HL-60 (cell line): ENCODE measurements at regions not wholly inside any gene's neighbourhood (a gene's known extent, or its start where the extent isn't known, plus 50 kb on each side); places are given as distances from the start of the nearest gene placed in this dataset.

Experiments used
- DNase-seq, 2 experiments: peaks; one replicate each; pipeline ENCODE4 v3.0.0-alpha.2; 2010 to 2020; ENCODE audit warnings: low read depth in 1 of 2, low spot score in 1 of 2
- H3K27ac ChIP-seq: fragments of 250-450 bp; sonication (Bioruptor Pico); replicated peaks from 2 replicates; pipeline ENCODE4 v1.5.1; 2020; ENCODE audit warnings: mild to moderate bottlenecking, moderate library complexity
- H3K27me3 ChIP-seq: fragments of 250-450 bp; sonication (Bioruptor Pico); 2 replicates; pipeline ENCODE4 v1.5.1; 2021; ENCODE audit warnings: mild to moderate bottlenecking, moderate library complexity; ENCODE audit not compliant: insufficient read depth, poor library complexity, severe bottlenecking
- H3K4me3 ChIP-seq: replicated peaks from 2 replicates; pipeline ENCODE4 v1.5.1; 2011; ENCODE audit warnings: mild to moderate bottlenecking, control low read depth, low read length; ENCODE audit not compliant: insufficient read depth
- GABPA ChIP-seq: IDR thresholded peaks from 2 replicates; pipeline ENCODE4 v1.6.1; 2012; ENCODE audit warnings: low read depth
- POLR2AphosphoS5 ChIP-seq: IDR thresholded peaks from 2 replicates; pipeline ENCODE4 v1.6.1; 2012; ENCODE audit warnings: low read depth
- SPI1 ChIP-seq: IDR thresholded peaks from 2 replicates; pipeline ENCODE4 v1.6.1; 2012; ENCODE audit warnings: low read depth, mild to moderate bottlenecking, borderline replicate concordance
- TF ChIP-seq, protein P1 (sequence below): IDR thresholded peaks from one replicate; pipeline ENCODE4 v1.5.1; 2011; ENCODE audit warnings: low read length, control low read depth, inconsistent platforms; ENCODE audit not compliant: insufficient read depth
- TF ChIP-seq, protein P2 (sequence below): IDR thresholded peaks from 2 replicates; pipeline ENCODE4 v1.6.1; 2012; ENCODE audit warnings: low read depth; ENCODE audit not compliant: insufficient replicate concordance

GRCh38 chr3:111339017-111339416 is 203.0 kb upstream of the CD96 start:
- no peak for TF ChIP-seq GABPA
- TF ChIP-seq, protein P1, sequence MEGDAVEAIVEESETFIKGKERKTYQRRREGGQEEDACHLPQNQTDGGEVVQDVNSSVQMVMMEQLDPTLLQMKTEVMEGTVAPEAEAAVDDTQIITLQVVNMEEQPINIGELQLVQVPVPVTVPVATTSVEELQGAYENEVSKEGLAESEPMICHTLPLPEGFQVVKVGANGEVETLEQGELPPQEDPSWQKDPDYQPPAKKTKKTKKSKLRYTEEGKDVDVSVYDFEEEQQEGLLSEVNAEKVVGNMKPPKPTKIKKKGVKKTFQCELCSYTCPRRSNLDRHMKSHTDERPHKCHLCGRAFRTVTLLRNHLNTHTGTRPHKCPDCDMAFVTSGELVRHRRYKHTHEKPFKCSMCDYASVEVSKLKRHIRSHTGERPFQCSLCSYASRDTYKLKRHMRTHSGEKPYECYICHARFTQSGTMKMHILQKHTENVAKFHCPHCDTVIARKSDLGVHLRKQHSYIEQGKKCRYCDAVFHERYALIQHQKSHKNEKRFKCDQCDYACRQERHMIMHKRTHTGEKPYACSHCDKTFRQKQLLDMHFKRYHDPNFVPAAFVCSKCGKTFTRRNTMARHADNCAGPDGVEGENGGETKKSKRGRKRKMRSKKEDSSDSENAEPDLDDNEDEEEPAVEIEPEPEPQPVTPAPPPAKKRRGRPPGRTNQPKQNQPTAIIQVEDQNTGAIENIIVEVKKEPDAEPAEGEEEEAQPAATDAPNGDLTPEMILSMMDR, result no peak
- no peak for TF ChIP-seq SPI1
- no peak for TF ChIP-seq POLR2AphosphoS5
- TF ChIP-seq, protein P2, sequence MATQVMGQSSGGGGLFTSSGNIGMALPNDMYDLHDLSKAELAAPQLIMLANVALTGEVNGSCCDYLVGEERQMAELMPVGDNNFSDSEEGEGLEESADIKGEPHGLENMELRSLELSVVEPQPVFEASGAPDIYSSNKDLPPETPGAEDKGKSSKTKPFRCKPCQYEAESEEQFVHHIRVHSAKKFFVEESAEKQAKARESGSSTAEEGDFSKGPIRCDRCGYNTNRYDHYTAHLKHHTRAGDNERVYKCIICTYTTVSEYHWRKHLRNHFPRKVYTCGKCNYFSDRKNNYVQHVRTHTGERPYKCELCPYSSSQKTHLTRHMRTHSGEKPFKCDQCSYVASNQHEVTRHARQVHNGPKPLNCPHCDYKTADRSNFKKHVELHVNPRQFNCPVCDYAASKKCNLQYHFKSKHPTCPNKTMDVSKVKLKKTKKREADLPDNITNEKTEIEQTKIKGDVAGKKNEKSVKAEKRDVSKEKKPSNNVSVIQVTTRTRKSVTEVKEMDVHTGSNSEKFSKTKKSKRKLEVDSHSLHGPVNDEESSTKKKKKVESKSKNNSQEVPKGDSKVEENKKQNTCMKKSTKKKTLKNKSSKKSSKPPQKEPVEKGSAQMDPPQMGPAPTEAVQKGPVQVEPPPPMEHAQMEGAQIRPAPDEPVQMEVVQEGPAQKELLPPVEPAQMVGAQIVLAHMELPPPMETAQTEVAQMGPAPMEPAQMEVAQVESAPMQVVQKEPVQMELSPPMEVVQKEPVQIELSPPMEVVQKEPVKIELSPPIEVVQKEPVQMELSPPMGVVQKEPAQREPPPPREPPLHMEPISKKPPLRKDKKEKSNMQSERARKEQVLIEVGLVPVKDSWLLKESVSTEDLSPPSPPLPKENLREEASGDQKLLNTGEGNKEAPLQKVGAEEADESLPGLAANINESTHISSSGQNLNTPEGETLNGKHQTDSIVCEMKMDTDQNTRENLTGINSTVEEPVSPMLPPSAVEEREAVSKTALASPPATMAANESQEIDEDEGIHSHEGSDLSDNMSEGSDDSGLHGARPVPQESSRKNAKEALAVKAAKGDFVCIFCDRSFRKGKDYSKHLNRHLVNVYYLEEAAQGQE, result no peak
- Histone ChIP-seq H3K27me3 (no peaks in the 10 kb centered on the region), H3K27ac (no peak overlapping the region), H3K4me3 (no peak overlapping the region)
- no peak for DNase-seq

- Histone ChIP-seq H3K4me3 (no peak overlapping the region), H3K27me3 (no peaks in the 10 kb centered on the region), H3K27ac (no peak overlapping the region)
- DNase-seq, result no peak
- TF ChIP-seq, protein P1, result no peak
- TF ChIP-seq POLR2AphosphoS5 (no peak), SPI1 (no peak), GABPA (no peak)
- TF ChIP-seq, protein P2, result peak; percentile 87
These were observed 190.7 kb upstream of the CD96 start for GRCh38 chr3:111351334-111351733.

GRCh38 chr3:111352585-111352984 is 189.4 kb upstream of the CD96 start:
- Histone ChIP-seq H3K27me3 (no peaks in the 10 kb centered on the region), H3K27ac (no peak overlapping the region), H3K4me3 (no peak overlapping the region)
- no peak for DNase-seq
- TF ChIP-seq POLR2AphosphoS5, result no peak
- no peak for TF ChIP-seq SPI1
- TF ChIP-seq, protein P2, result no peak
- TF ChIP-seq GABPA, result no peak
- TF ChIP-seq, protein P1, result no peak
